GM23338 (cell line): ENCODE measurements at regions not wholly inside any gene's neighbourhood (a gene's known extent, or its start where the extent isn't known, plus 50 kb on each side); places are given as distances from the start of the nearest gene placed in this dataset.

Experiments
- ATAC-seq: fragments of 200-7000 bp; cut with Tn5 transposase; 3 replicates; pipeline ENCODE4 v1.9.1; 2020
- DNase-seq: peaks from one replicate; pipeline ENCODE4 v3.0.0-alpha.2; 2015; ENCODE audit warnings: low spot score
- H2AFZ ChIP-seq: fragments of 200-600 bp; sonication (generic); 2 replicates; pipeline ENCODE4 v1.8.0; 2016; ENCODE audit warnings: antibody characterized with exemption, mild to moderate bottlenecking, moderate library complexity
- H3F3A ChIP-seq: fragments of 200-600 bp; sonication (generic); replicated peaks from 2 replicates; pipeline ENCODE4 v1.8.0; 2017; ENCODE audit warnings: antibody characterized with exemption, mixed run types, low read depth
- H3K27ac ChIP-seq: fragments of 200-600 bp; sonication (generic); 2 replicates; pipeline ENCODE4 v1.6.1; 2016; ENCODE audit warnings: low read depth
- H3K27me3 ChIP-seq: fragments of 200-600 bp; sonication (generic); 2 replicates; pipeline ENCODE4 v1.8.0; 2016; ENCODE audit warnings: mild to moderate bottlenecking, mixed run types, moderate library complexity; ENCODE audit not compliant: insufficient read depth
- H3K36me3 ChIP-seq: fragments of 200-600 bp; sonication (generic); 2 replicates; pipeline ENCODE4 v1.8.0; 2016; ENCODE audit warnings: mild to moderate bottlenecking; ENCODE audit not compliant: insufficient read depth
- H3K4me1 ChIP-seq: fragments of 200-600 bp; sonication (generic); 2 replicates; pipeline ENCODE4 v1.8.0; 2016; ENCODE audit warnings: mild to moderate bottlenecking, moderate library complexity; ENCODE audit not compliant: insufficient read depth
- H3K4me2 ChIP-seq: fragments of 200-600 bp; sonication (generic); 2 replicates; pipeline ENCODE4 v1.7.1; 2017; ENCODE audit warnings: mixed run types
- H3K4me3 ChIP-seq: fragments of 200-600 bp; sonication (generic); 2 replicates; pipeline ENCODE4 v1.6.1; 2016; ENCODE audit warnings: mixed run types
- H3K79me2 ChIP-seq: fragments of 200-600 bp; sonication (generic); replicated peaks from 2 replicates; pipeline ENCODE4 v1.8.0; 2017; ENCODE audit warnings: mild to moderate bottlenecking; ENCODE audit not compliant: insufficient read depth
- H3K9me2 ChIP-seq: fragments of 200-600 bp; sonication (generic); 2 replicates; pipeline ENCODE4 v1.8.0; 2017; ENCODE audit not compliant: insufficient read depth
- H4K20me1 ChIP-seq: fragments of 200-600 bp; sonication (generic); replicated peaks from 2 replicates; pipeline ENCODE4 v1.8.0; 2017; ENCODE audit warnings: mild to moderate bottlenecking; ENCODE audit not compliant: insufficient read depth
- H3K27ac Mint-ChIP-seq: 2 replicates; pipeline ENCODE4 v1.8.0; 2020; ENCODE audit warnings: inconsistent platforms, mild to moderate bottlenecking, moderate library complexity, mixed read lengths
- H3K27me3 Mint-ChIP-seq: 3 replicates; pipeline ENCODE4 v1.8.0; 2022; ENCODE audit warnings: low read depth, mild to moderate bottlenecking, moderate library complexity, mixed read lengths, inconsistent platforms; ENCODE audit not compliant: insufficient read depth, poor library complexity
- H3K36me3 Mint-ChIP-seq: 3 replicates; pipeline ENCODE4 v1.8.0; 2021; ENCODE audit warnings: low read depth, mild to moderate bottlenecking, inconsistent platforms, moderate library complexity, mixed read lengths
- H3K4me1 Mint-ChIP-seq: 3 replicates; pipeline ENCODE4 v1.8.0; 2020; ENCODE audit warnings: mild to moderate bottlenecking, inconsistent platforms, mixed read lengths
- H3K4me3 Mint-ChIP-seq: 3 replicates; pipeline ENCODE4 v1.8.0; 2021; ENCODE audit warnings: moderate library complexity, mild to moderate bottlenecking, inconsistent platforms, mixed read lengths
- H3K9me3 Mint-ChIP-seq: 3 replicates; pipeline ENCODE4 v1.8.0; 2020; ENCODE audit warnings: moderate library complexity, mild to moderate bottlenecking, inconsistent platforms, mixed read lengths
- CREB1 ChIP-seq: fragments of 250-450 bp; sonication (Bioruptor Pico); IDR thresholded peaks from 2 replicates; pipeline ENCODE4 v1.5.0; 2020; ENCODE audit warnings: low read depth, mild to moderate bottlenecking, moderate library complexity
- EZH2 ChIP-seq: fragments of 200-600 bp; sonication (generic); IDR thresholded peaks from one replicate; pipeline ENCODE4 v1.8.0; 2017; ENCODE audit warnings: antibody characterized with exemption, mild to moderate bottlenecking, low read depth; ENCODE audit not compliant: unreplicated experiment
- EZH2phosphoT487 ChIP-seq: fragments of 200-600 bp; sonication (generic); IDR thresholded peaks from one replicate; pipeline ENCODE4 v1.8.1; 2018; ENCODE audit warnings: antibody characterized with exemption; ENCODE audit not compliant: unreplicated experiment
- JUNB ChIP-seq: IDR thresholded peaks from one replicate; pipeline ENCODE4 v1.6.1; 2016; ENCODE audit warnings: antibody characterized with exemption; ENCODE audit not compliant: unreplicated experiment
- POLR2AphosphoS5 ChIP-seq: IDR thresholded peaks from 2 replicates; pipeline ENCODE4 v1.6.1; 2016; ENCODE audit warnings: antibody characterized with exemption, low read depth
- STAT1 ChIP-seq: IDR thresholded peaks from one replicate; pipeline ENCODE4 v1.6.1; 2016; ENCODE audit warnings: antibody characterized with exemption; ENCODE audit not compliant: unreplicated experiment
- ZNF114 ChIP-seq: fragments of 250-450 bp; sonication (Bioruptor Pico); IDR thresholded peaks from 2 replicates; pipeline ENCODE4 v1.5.0; 2020; ENCODE audit warnings: mild to moderate bottlenecking, moderate library complexity
- ZNF331 ChIP-seq: fragments of 250-450 bp; sonication (Bioruptor Pico); IDR thresholded peaks from 2 replicates; pipeline ENCODE4 v1.5.0; 2020; ENCODE audit warnings: low read depth, mild to moderate bottlenecking, moderate library complexity
- TF ChIP-seq, protein P1 (sequence below): fragments of 250-450 bp; sonication (Bioruptor Pico); IDR thresholded peaks from 2 replicates; pipeline ENCODE4 v1.5.0; 2020; ENCODE audit warnings: mild to moderate bottlenecking, moderate library complexity
- TF ChIP-seq, protein P2 (sequence below): IDR thresholded peaks from 2 replicates; pipeline ENCODE4 v1.6.1; 2016; ENCODE audit warnings: antibody characterized with exemption
- TF ChIP-seq, protein P3 (sequence below), 2 experiments: fragments of 200-600 bp in 1 of 2; sonication (generic) in 1 of 2; conservative IDR thresholded peaks; 2 replicates each; pipeline versions ENCODE4 v1.5.1 to v1.6.1; 2016 to 2017; ENCODE audit warnings: antibody characterized with exemption in 2 of 2, low read depth in 2 of 2, mild to moderate bottlenecking in 2 of 2, moderate library complexity in 1 of 2
- TF ChIP-seq, protein P4 (sequence below): IDR thresholded peaks from one replicate; pipeline ENCODE4 v1.6.1; 2018; ENCODE audit warnings: antibody characterized with exemption; ENCODE audit not compliant: unreplicated experiment

DNA sequence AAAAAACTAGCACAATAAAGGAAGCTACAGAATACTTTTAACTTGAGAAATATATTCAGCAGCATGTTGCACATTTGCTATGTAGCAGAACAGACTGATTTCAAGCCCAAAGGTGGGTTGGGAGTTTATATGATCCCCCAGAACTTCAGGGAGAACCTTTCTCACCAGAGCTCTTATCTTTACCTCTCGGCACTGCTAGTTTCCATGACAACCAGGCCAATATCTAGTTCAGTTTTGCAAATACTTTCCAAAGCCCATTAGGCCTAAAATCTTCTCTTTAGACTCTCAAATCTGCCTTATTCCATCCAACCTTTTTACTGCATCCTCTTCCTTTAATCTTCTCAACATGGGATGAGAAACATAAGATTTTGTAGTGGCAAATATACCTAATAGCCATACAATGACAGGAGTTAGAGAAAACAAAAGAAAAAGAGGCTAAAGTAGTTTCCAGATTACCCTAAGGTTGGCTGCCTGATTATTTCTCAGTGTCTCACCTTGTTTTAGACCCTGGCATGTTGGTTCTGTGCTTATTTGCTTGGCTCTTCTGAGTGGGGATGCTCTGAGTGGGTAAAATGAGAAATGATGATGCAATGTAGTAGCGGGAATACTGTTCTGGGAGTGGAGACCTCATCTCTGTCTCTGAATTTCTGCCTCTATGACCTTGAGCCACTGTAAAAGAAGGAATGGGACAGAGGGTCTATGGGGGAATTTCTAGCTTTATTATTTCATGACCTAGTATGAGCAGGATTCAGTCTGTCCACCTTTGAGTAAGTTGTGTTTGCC, 427.6 kb upstream of the STXBP6 start (continued):
- TF ChIP-seq CREB1 (CRISPR knock-in tag) (no peak), ZNF114 (CRISPR knock-in tag) (no peak), POLR2AphosphoS5 (no peak)

DNA sequence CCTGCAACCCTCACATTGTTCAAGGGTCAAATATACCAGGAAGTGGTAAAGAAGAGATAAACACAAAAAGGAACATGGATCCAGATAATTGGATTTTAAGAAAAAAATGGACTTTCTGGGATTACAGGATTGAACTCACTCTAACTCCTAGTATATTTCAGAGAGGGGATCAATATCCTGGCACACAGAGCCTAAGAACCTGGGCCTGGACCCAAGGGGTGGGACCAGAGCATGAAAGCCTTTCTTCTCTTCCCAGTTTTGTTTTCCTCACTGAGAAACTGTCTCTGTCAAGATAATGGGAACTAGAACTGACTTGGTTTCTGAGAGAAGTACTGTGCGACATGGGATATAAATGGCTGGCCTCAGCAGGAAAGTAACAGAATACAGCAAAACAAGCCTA, 422.8 kb upstream of the STXBP6 start:
- ATAC-seq (no peak), DNase-seq (no peak)
- no peaks in the 10 kb centered on the region for H3F3A ChIP-seq
- no peak overlapping the region for H3K4me3 ChIP-seq
- H3K4me2 ChIP-seq = no peak overlapping the region
- H3K4me1 Mint-ChIP-seq = no peaks in the 10 kb centered on the region
- no peak overlapping the region for H3K27ac Mint-ChIP-seq
- no peaks in the 10 kb centered on the region for H3K79me2 ChIP-seq
- H3K36me3 ChIP-seq = no peaks in the 10 kb centered on the region
- H3K36me3 Mint-ChIP-seq = no peaks in the 10 kb centered on the region
- TF ChIP-seq CREB1 (CRISPR knock-in tag) (no peak), EZH2phosphoT487 (no peak), POLR2AphosphoS5 (no peak), STAT1 (no peak), EZH2 (no peak), ZNF114 (CRISPR knock-in tag) (no peak), ZNF331 (CRISPR knock-in tag) (no peak), JUNB (no peak)
- TF ChIP-seq, protein P1, sequence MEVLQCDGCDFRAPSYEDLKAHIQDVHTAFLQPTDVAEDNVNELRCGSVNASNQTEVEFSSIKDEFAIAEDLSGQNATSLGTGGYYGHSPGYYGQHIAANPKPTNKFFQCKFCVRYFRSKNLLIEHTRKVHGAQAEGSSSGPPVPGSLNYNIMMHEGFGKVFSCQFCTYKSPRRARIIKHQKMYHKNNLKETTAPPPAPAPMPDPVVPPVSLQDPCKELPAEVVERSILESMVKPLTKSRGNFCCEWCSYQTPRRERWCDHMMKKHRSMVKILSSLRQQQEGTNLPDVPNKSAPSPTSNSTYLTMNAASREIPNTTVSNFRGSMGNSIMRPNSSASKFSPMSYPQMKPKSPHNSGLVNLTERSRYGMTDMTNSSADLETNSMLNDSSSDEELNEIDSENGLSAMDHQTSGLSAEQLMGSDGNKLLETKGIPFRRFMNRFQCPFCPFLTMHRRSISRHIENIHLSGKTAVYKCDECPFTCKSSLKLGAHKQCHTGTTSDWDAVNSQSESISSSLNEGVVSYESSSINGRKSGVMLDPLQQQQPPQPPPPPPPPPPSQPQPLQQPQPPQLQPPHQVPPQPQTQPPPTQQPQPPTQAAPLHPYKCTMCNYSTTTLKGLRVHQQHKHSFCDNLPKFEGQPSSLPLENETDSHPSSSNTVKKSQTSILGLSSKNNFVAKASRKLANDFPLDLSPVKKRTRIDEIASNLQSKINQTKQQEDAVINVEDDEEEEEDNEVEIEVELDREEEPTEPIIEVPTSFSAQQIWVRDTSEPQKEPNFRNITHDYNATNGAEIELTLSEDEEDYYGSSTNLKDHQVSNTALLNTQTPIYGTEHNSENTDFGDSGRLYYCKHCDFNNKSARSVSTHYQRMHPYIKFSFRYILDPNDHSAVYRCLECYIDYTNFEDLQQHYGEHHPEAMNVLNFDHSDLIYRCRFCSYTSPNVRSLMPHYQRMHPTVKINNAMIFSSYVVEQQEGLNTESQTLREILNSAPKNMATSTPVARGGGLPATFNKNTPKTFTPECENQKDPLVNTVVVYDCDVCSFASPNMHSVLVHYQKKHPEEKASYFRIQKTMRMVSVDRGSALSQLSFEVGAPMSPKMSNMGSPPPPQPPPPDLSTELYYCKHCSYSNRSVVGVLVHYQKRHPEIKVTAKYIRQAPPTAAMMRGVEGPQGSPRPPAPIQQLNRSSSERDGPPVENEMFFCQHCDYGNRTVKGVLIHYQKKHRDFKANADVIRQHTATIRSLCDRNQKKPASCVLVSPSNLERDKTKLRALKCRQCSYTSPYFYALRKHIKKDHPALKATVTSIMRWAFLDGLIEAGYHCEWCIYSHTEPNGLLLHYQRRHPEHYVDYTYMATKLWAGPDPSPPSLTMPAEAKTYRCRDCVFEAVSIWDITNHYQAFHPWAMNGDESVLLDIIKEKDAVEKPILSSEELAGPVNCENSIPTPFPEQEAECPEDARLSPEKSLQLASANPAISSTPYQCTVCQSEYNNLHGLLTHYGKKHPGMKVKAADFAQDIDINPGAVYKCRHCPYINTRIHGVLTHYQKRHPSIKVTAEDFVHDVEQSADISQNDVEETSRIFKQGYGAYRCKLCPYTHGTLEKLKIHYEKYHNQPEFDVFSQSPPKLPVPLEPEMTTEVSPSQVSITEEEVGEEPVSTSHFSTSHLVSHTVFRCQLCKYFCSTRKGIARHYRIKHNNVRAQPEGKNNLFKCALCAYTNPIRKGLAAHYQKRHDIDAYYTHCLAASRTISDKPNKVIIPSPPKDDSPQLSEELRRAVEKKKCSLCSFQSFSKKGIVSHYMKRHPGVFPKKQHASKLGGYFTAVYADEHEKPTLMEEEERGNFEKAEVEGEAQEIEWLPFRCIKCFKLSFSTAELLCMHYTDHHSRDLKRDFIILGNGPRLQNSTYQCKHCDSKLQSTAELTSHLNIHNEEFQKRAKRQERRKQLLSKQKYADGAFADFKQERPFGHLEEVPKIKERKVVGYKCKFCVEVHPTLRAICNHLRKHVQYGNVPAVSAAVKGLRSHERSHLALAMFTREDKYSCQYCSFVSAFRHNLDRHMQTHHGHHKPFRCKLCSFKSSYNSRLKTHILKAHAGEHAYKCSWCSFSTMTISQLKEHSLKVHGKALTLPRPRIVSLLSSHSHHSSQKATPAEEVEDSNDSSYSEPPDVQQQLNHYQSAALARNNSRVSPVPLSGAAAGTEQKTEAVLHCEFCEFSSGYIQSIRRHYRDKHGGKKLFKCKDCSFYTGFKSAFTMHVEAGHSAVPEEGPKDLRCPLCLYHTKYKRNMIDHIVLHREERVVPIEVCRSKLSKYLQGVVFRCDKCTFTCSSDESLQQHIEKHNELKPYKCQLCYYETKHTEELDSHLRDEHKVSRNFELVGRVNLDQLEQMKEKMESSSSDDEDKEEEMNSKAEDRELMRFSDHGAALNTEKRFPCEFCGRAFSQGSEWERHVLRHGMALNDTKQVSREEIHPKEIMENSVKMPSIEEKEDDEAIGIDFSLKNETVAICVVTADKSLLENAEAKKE (CRISPR knock-in tag) = no peak
- TF ChIP-seq, protein P2, sequence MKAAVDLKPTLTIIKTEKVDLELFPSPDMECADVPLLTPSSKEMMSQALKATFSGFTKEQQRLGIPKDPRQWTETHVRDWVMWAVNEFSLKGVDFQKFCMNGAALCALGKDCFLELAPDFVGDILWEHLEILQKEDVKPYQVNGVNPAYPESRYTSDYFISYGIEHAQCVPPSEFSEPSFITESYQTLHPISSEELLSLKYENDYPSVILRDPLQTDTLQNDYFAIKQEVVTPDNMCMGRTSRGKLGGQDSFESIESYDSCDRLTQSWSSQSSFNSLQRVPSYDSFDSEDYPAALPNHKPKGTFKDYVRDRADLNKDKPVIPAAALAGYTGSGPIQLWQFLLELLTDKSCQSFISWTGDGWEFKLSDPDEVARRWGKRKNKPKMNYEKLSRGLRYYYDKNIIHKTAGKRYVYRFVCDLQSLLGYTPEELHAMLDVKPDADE = no peak
- TF ChIP-seq, protein P3, sequence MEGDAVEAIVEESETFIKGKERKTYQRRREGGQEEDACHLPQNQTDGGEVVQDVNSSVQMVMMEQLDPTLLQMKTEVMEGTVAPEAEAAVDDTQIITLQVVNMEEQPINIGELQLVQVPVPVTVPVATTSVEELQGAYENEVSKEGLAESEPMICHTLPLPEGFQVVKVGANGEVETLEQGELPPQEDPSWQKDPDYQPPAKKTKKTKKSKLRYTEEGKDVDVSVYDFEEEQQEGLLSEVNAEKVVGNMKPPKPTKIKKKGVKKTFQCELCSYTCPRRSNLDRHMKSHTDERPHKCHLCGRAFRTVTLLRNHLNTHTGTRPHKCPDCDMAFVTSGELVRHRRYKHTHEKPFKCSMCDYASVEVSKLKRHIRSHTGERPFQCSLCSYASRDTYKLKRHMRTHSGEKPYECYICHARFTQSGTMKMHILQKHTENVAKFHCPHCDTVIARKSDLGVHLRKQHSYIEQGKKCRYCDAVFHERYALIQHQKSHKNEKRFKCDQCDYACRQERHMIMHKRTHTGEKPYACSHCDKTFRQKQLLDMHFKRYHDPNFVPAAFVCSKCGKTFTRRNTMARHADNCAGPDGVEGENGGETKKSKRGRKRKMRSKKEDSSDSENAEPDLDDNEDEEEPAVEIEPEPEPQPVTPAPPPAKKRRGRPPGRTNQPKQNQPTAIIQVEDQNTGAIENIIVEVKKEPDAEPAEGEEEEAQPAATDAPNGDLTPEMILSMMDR (conservative IDR thresholded peaks at IDR 0.05; ENCODE audit: low read depth in 2 of 2) = no peak
- TF ChIP-seq, protein P4, sequence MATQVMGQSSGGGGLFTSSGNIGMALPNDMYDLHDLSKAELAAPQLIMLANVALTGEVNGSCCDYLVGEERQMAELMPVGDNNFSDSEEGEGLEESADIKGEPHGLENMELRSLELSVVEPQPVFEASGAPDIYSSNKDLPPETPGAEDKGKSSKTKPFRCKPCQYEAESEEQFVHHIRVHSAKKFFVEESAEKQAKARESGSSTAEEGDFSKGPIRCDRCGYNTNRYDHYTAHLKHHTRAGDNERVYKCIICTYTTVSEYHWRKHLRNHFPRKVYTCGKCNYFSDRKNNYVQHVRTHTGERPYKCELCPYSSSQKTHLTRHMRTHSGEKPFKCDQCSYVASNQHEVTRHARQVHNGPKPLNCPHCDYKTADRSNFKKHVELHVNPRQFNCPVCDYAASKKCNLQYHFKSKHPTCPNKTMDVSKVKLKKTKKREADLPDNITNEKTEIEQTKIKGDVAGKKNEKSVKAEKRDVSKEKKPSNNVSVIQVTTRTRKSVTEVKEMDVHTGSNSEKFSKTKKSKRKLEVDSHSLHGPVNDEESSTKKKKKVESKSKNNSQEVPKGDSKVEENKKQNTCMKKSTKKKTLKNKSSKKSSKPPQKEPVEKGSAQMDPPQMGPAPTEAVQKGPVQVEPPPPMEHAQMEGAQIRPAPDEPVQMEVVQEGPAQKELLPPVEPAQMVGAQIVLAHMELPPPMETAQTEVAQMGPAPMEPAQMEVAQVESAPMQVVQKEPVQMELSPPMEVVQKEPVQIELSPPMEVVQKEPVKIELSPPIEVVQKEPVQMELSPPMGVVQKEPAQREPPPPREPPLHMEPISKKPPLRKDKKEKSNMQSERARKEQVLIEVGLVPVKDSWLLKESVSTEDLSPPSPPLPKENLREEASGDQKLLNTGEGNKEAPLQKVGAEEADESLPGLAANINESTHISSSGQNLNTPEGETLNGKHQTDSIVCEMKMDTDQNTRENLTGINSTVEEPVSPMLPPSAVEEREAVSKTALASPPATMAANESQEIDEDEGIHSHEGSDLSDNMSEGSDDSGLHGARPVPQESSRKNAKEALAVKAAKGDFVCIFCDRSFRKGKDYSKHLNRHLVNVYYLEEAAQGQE = no peak
- H3K4me1 ChIP-seq = no peaks in the 10 kb centered on the region
- no peaks in the 10 kb centered on the region for H3K27me3 ChIP-seq
- H3K27ac ChIP-seq = no peak overlapping the region
- H3K9me2 ChIP-seq = 0 out of 2 replicates have a peak, but pooled peaks cover 3% of the 10 kb centered on the region
- H3K27me3 Mint-ChIP-seq = peaks cover 3% of the 10 kb centered on the region
- no peaks in the 10 kb centered on the region for H3K9me3 Mint-ChIP-seq
- H4K20me1 ChIP-seq = no peaks in the 10 kb centered on the region
- H3K4me3 Mint-ChIP-seq = no peak overlapping the region
- no peak overlapping the region for H2AFZ ChIP-seq
